Cardiac muscle cell (in vitro differentiated cells and primary cell): ENCODE measurements at regions not wholly inside any gene's neighbourhood (a gene's known extent, or its start where the extent isn't known, plus 50 kb on each side); places are given as distances from the start of the nearest gene placed in this dataset.

Source experiments
- DNase-seq, 2 donors: peaks; one replicate each; pipeline versions ENCODE4 v3.0.0 to v3.0.0-alpha.2; 2010 to 2017; ENCODE audit warnings: low read depth in 1 of 2, low spot score in 1 of 2
- H3K27ac ChIP-seq: fragments of 200-600 bp; sonication (generic); 2 replicates; pipeline ENCODE4 v1.5.1; 2016
- H3K27me3 ChIP-seq: fragments of 200-600 bp; sonication (generic); 2 replicates; pipeline ENCODE4 v1.6.0; 2016; ENCODE audit warnings: control low read depth
- H3K36me3 ChIP-seq: fragments of 200-600 bp; sonication (generic); 2 replicates; pipeline ENCODE4 v1.5.1; 2016; ENCODE audit warnings: control low read depth
- H3K4me1 ChIP-seq: fragments of 200-600 bp; sonication (generic); 2 replicates; pipeline ENCODE4 v1.8.1; 2017; ENCODE audit warnings: low read depth, mild to moderate bottlenecking, mixed run types
- H3K4me3 ChIP-seq: fragments of 200-600 bp; sonication (generic); 2 replicates; pipeline ENCODE4 v1.5.1; 2016; ENCODE audit warnings: mild to moderate bottlenecking
- H3K9me3 ChIP-seq: fragments of 200-600 bp; sonication (generic); 2 replicates; pipeline ENCODE4 v1.5.1; 2017; ENCODE audit warnings: low read depth, mild to moderate bottlenecking, control low read depth
- CTCF ChIP-seq: IDR thresholded peaks from 2 replicates; pipeline ENCODE4 v1.5.1; 2012; ENCODE audit warnings: low read depth, mild to moderate bottlenecking, low read length

- no peak overlapping the region for H3K27ac ChIP-seq
- TF ChIP-seq CTCF = no peak
- H3K4me3 ChIP-seq = no peak overlapping the region
- no peaks in the 10 kb centered on the region for H3K27me3 ChIP-seq
- no peaks in the 10 kb centered on the region for H3K36me3 ChIP-seq
- no peak for DNase-seq
- no peaks in the 10 kb centered on the region for H3K9me3 ChIP-seq
- peaks cover 7% of the 10 kb centered on the region for H3K4me1 ChIP-seq
Observed at GRCh38 chr2:207416900-207417299, 112.9 kb upstream of the CREB1 start.

- H3K4me1 ChIP-seq = peaks cover 7% of the 10 kb centered on the region
- H3K27me3 ChIP-seq = no peaks in the 10 kb centered on the region
- no peaks in the 10 kb centered on the region for H3K36me3 ChIP-seq
- no peak for TF ChIP-seq CTCF
- no peak overlapping the region for H3K4me3 ChIP-seq
- no peak overlapping the region for H3K27ac ChIP-seq
- DNase-seq = no peak
- no peaks in the 10 kb centered on the region for H3K9me3 ChIP-seq
Observed at GRCh38 chr2:207417301-207417718, 112.5 kb upstream of the CREB1 start.

GRCh38 chr2:207418419-207418818 lies 111.3 kb upstream of the CREB1 start:
- Histone ChIP-seq H3K27me3 (no peaks in the 10 kb centered on the region), H3K27ac (no peak overlapping the region), H3K4me1 (peaks cover 3% of the 10 kb centered on the region), H3K9me3 (no peaks in the 10 kb centered on the region), H3K36me3 (no peaks in the 10 kb centered on the region), H3K4me3 (no peak overlapping the region)
- TF ChIP-seq CTCF = no peak
- DNase-seq = no peak

- Histone ChIP-seq H3K27ac (no peak overlapping the region), H3K9me3 (no peaks in the 10 kb centered on the region), H3K4me1 (no peaks in the 10 kb centered on the region), H3K4me3 (no peak overlapping the region), H3K36me3 (no peaks in the 10 kb centered on the region), H3K27me3 (no peaks in the 10 kb centered on the region)
- no peak for TF ChIP-seq CTCF
- no peak for DNase-seq
Observed at GRCh38 chr2:207419331-207419730, 110.4 kb upstream of the CREB1 start.

GRCh38 chr2:207421671-207422070 lies 108.1 kb upstream of the CREB1 start:
- H3K27me3 ChIP-seq = no peaks in the 10 kb centered on the region
- no peak for DNase-seq
- no peaks in the 10 kb centered on the region for H3K36me3 ChIP-seq
- no peak overlapping the region for H3K4me3 ChIP-seq
- no peak overlapping the region for H3K27ac ChIP-seq
- TF ChIP-seq CTCF = no peak
- no peaks in the 10 kb centered on the region for H3K9me3 ChIP-seq
- H3K4me1 ChIP-seq = no peaks in the 10 kb centered on the region

GRCh38 chr2:207422380-207422779 lies 107.4 kb upstream of the CREB1 start:
- H3K36me3 ChIP-seq = no peaks in the 10 kb centered on the region
- no peak overlapping the region for H3K4me3 ChIP-seq
- H3K27me3 ChIP-seq = no peaks in the 10 kb centered on the region
- no peak for DNase-seq
- no peaks in the 10 kb centered on the region for H3K4me1 ChIP-seq
- H3K27ac ChIP-seq = no peak overlapping the region
- TF ChIP-seq CTCF = no peak
- H3K9me3 ChIP-seq = no peaks in the 10 kb centered on the region
